KMS-11 (cell line): ENCODE measurements at regions not wholly inside any gene's neighbourhood (a gene's known extent, or its start where the extent isn't known, plus 50 kb on each side); places are given as distances from the start of the nearest gene placed in this dataset.
"Not testable (repeated sequence)": the region's sequence is repeated elsewhere in the genome, so short reads cannot be mapped to it uniquely, and the experiment has no call there.

Experiments used
- H2AFZ ChIP-seq: fragments of 200-600 bp; sonication (generic); 2 replicates; pipeline ENCODE4 v1.6.1; 2016; ENCODE audit warnings: antibody characterized with exemption, mixed run types, low read depth
- H3K27ac ChIP-seq: fragments of 200-600 bp; sonication (generic); 2 replicates; pipeline ENCODE4 v1.6.1; 2016; ENCODE audit warnings: mild to moderate bottlenecking, mixed run types
- H3K27me3 ChIP-seq: fragments of 200-600 bp; sonication (generic); 2 replicates; pipeline ENCODE4 v1.6.1; 2017; ENCODE audit warnings: mild to moderate bottlenecking, low read depth, mixed run types, moderate library complexity; ENCODE audit not compliant: insufficient read depth
- H3K36me3 ChIP-seq: fragments of 200-600 bp; sonication (generic); 2 replicates; pipeline ENCODE4 v1.6.1; 2017; ENCODE audit warnings: mild to moderate bottlenecking, mixed run types; ENCODE audit not compliant: insufficient read depth
- H3K4me1 ChIP-seq: fragments of 200-600 bp; sonication (generic); 2 replicates; pipeline ENCODE4 v1.6.1; 2016; ENCODE audit warnings: mild to moderate bottlenecking, low read depth, mixed run types; ENCODE audit not compliant: poor library complexity, severe bottlenecking
- H3K4me2 ChIP-seq: fragments of 200-600 bp; sonication (generic); 2 replicates; pipeline ENCODE4 v1.7.0; 2016; ENCODE audit warnings: mild to moderate bottlenecking, mixed run types
- H3K4me3 ChIP-seq: fragments of 200-600 bp; sonication (generic); IDR thresholded peaks from 2 replicates; pipeline ENCODE4 v1.6.1; 2017; ENCODE audit warnings: low read depth, low read length, mixed read lengths; ENCODE audit not compliant: insufficient read depth
- H3K79me2 ChIP-seq: fragments of 200-600 bp; sonication (generic); 2 replicates; pipeline ENCODE4 v1.6.1; 2016; ENCODE audit warnings: low read depth, mixed run types; ENCODE audit not compliant: insufficient read depth
- H3K9ac ChIP-seq: fragments of 200-600 bp; sonication (generic); 2 replicates; pipeline ENCODE4 v1.6.1; 2016; ENCODE audit warnings: mild to moderate bottlenecking, mixed run types
- H4K20me1 ChIP-seq: fragments of 200-600 bp; sonication (generic); 2 replicates; pipeline ENCODE4 v1.6.1; 2016; ENCODE audit warnings: mild to moderate bottlenecking, mixed run types; ENCODE audit not compliant: insufficient read depth
- TF ChIP-seq, protein P1 (sequence below): fragments of 200-600 bp; sonication (generic); conservative IDR thresholded peaks from 2 replicates; pipeline ENCODE4 v1.6.1; 2017; ENCODE audit warnings: low read depth, mild to moderate bottlenecking, antibody characterized with exemption, low read length, moderate library complexity, mixed read lengths

GRCh38 chr18:51491678-51492372 is 294.3 kb upstream of the MEX3C start:
- Histone ChIP-seq H3K4me1 (peaks cover 42% of the 10 kb centered on the region), H3K4me3 (no peak overlapping the region), H3K27ac (peak overlapping the region; percentile 57), H3K4me2 (peak overlapping the region; percentile 66), H3K79me2 (no peaks in the 10 kb centered on the region), H3K36me3 (no peaks in the 10 kb centered on the region), H2AFZ (peak overlapping the region; percentile 57), H3K27me3 (no peaks in the 10 kb centered on the region), H3K9ac (no peak overlapping the region), H4K20me1 (no peaks in the 10 kb centered on the region)
- TF ChIP-seq, protein P1, sequence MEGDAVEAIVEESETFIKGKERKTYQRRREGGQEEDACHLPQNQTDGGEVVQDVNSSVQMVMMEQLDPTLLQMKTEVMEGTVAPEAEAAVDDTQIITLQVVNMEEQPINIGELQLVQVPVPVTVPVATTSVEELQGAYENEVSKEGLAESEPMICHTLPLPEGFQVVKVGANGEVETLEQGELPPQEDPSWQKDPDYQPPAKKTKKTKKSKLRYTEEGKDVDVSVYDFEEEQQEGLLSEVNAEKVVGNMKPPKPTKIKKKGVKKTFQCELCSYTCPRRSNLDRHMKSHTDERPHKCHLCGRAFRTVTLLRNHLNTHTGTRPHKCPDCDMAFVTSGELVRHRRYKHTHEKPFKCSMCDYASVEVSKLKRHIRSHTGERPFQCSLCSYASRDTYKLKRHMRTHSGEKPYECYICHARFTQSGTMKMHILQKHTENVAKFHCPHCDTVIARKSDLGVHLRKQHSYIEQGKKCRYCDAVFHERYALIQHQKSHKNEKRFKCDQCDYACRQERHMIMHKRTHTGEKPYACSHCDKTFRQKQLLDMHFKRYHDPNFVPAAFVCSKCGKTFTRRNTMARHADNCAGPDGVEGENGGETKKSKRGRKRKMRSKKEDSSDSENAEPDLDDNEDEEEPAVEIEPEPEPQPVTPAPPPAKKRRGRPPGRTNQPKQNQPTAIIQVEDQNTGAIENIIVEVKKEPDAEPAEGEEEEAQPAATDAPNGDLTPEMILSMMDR: no peak

- H3K4me2 ChIP-seq: no peak overlapping the region
- H4K20me1 ChIP-seq: no peaks in the 10 kb centered on the region
- H3K9ac ChIP-seq: no peak overlapping the region
- no peaks in the 10 kb centered on the region for H3K27me3 ChIP-seq
- H2AFZ ChIP-seq: no peak overlapping the region
- H3K4me1 ChIP-seq: peaks cover 4% of the 10 kb centered on the region
- H3K36me3 ChIP-seq: no peaks in the 10 kb centered on the region
- TF ChIP-seq, protein P1: no peak
- H3K79me2 ChIP-seq: no peaks in the 10 kb centered on the region
- H3K4me3 ChIP-seq: no peak overlapping the region
- H3K27ac ChIP-seq: no peak overlapping the region
Measured at GRCh38 chr18:51498085-51498855, 300.8 kb upstream of the MEX3C start.

DNA sequence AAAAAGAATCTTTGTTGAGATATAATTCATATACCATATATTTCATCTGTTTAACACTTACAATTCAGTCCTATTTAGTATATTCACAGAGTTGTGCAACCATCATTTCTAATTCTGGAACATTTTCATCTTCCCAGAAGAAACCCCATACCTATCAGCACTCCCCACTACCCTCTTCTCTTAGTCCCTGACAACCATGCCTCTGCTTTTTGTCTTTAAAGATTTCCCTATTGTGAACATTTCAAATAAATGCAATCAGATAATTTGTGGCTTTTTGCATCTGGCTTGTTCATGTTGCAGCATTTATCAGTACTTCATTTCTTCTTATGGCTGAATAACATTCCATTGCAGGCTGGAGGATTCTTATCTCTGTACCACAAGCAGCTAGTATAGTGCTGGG is 305.9 kb upstream of the MEX3C start:
- H3K9ac ChIP-seq: no peak overlapping the region
- H3K4me1 ChIP-seq: no peaks in the 10 kb centered on the region
- H2AFZ ChIP-seq: no peak overlapping the region
- no peak overlapping the region for H3K27ac ChIP-seq
- H3K79me2 ChIP-seq: no peaks in the 10 kb centered on the region
- no peaks in the 10 kb centered on the region for H3K27me3 ChIP-seq
- H3K4me2 ChIP-seq: no peak overlapping the region
- H3K4me3 ChIP-seq: no peak overlapping the region
- no peaks in the 10 kb centered on the region for H4K20me1 ChIP-seq
- TF ChIP-seq, protein P1: no peak
- H3K36me3 ChIP-seq: no peaks in the 10 kb centered on the region

GRCh38 chr18:51506811-51507210 is 309.3 kb upstream of the MEX3C start:
- TF ChIP-seq, protein P1: no peak
- H3K36me3 ChIP-seq: no peaks in the 10 kb centered on the region; the same call in 1 of the 2 replicates
- H3K79me2 ChIP-seq: no peaks in the 10 kb centered on the region
- no peaks in the 10 kb centered on the region for H3K4me1 ChIP-seq
- H2AFZ ChIP-seq: no peak overlapping the region
- no peaks in the 10 kb centered on the region for H3K27me3 ChIP-seq
- H3K4me3 ChIP-seq: no peak overlapping the region
- no peak overlapping the region for H3K4me2 ChIP-seq
- H4K20me1 ChIP-seq: no peaks in the 10 kb centered on the region
- no peak overlapping the region for H3K27ac ChIP-seq
- H3K9ac ChIP-seq: no peak overlapping the region

DNA sequence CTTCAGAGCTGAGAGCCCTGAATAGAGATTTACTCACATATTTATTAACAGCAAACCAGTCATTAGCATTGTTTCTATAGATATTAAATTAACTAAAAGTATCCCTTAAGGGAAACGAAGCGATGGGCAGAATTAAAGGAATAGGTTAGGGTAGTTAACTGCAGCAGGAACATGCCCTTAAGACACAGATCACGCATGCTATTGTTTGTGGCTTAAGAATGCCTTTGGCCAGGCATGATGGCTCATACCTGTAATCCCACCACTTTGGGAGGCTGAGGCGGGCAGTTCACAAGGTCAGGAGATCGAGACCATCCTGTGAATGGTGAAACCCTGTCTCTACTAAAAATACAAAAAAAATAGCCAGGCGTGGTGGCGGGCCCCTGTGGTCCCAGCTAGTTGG is 310.9 kb upstream of the MEX3C start:
- H3K9ac ChIP-seq, H3K36me3 ChIP-seq, H3K79me2 ChIP-seq, H3K4me3 ChIP-seq, H2AFZ ChIP-seq, H4K20me1 ChIP-seq, H3K4me1 ChIP-seq, H3K27ac ChIP-seq, H3K27me3 ChIP-seq, H3K4me2 ChIP-seq: not testable (repeated sequence)
